ENCODE measurements at regions not wholly inside any gene's neighbourhood (a gene's known extent, or its start where the extent isn't known, plus 50 kb on each side); places are given as distances from the start of the nearest gene placed in this dataset.
"Not testable (repeated sequence)": the region's sequence is repeated elsewhere in the genome, so short reads cannot be mapped to it uniquely, and the experiment has no call there.

GRCh38 chrX:52270453-52271116 lies 85.9 kb downstream of the MAGED4 start:
- no peaks in the 10 kb centered on the region for H3K36me3 ChIP-seq
- no peak overlapping the region for H3K4me3 ChIP-seq
- no peaks in the 10 kb centered on the region for H3K9me3 ChIP-seq
- no peaks in the 10 kb centered on the region for H3K4me1 ChIP-seq
- TF ChIP-seq CTCF (IDR thresholded peaks at IDR 0.05): no peak
- intact Hi-C loops (cut with DNase I; ENCODE audit: low total_unique reads): no loop called here
- H3K27me3 ChIP-seq: no peaks in the 10 kb centered on the region
- no peak for DNase-seq
- no peak overlapping the region for H3K27ac ChIP-seq

- no peaks in the 10 kb centered on the region for H3K27me3 ChIP-seq
- TF ChIP-seq CTCF (IDR thresholded peaks at IDR 0.05): no peak
These were observed 86.5 kb downstream of the MAGED4 start for GRCh38 chrX:52271206-52271605.

DNA sequence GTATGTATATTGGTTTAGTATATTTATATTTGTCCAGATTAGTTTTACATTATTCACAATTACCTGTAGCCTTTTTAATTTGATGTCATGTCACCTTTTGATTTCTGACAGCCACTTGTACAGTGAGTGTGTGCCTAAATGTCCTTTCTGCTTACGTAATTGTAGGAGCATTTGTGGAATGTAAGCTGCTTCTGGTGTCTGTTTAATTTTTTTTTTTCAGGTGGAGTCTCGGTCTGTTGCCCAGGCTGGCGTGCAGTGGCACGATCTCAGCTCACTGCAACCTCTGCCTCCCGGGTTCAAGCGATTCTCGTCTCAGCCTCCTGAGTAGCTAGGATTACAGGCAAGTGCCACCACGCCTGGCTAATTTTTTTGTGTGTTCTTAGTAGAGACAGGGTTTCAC lies 91.2 kb upstream of the XAGE2 start:
- intact Hi-C loops (cut with DNase I; ENCODE audit: low total_unique reads): no loop called here
- Histone ChIP-seq H3K27ac (no peak overlapping the region), H3K9me3 (no peaks in the 10 kb centered on the region), H3K36me3 (no peaks in the 10 kb centered on the region), H3K4me3 (no peak overlapping the region), H3K4me1 (no peaks in the 10 kb centered on the region), H3K27me3 (no peaks in the 10 kb centered on the region)
- TF ChIP-seq CTCF (IDR thresholded peaks at IDR 0.05): no peak
- no peak for DNase-seq

More at GRCh38 chrX:52271206-52271605, 86.5 kb downstream of the MAGED4 start:
- no peak overlapping the region for H3K27ac ChIP-seq
- no peaks in the 10 kb centered on the region for H3K4me1 ChIP-seq
- intact Hi-C loops (cut with DNase I; ENCODE audit: low total_unique reads): no loop called here
- H3K9me3 ChIP-seq: no peaks in the 10 kb centered on the region
- no peak for DNase-seq
- no peak overlapping the region for H3K4me3 ChIP-seq
- no peaks in the 10 kb centered on the region for H3K36me3 ChIP-seq

- H3K9me3 ChIP-seq: no peaks in the 10 kb centered on the region
- no peaks in the 10 kb centered on the region for H3K27me3 ChIP-seq
- H3K36me3 ChIP-seq: no peaks in the 10 kb centered on the region
- DNase-seq: no peak
- no peak overlapping the region for H3K4me3 ChIP-seq
- no peaks in the 10 kb centered on the region for H3K4me1 ChIP-seq
- TF ChIP-seq CTCF (IDR thresholded peaks at IDR 0.05): no peak
- H3K27ac ChIP-seq: no peak overlapping the region
- intact Hi-C loops (cut with DNase I; ENCODE audit: low total_unique reads): no loop called here
These were observed 88.0 kb upstream of the XAGE2 start for GRCh38 chrX:52280812-52281211.

DNA sequence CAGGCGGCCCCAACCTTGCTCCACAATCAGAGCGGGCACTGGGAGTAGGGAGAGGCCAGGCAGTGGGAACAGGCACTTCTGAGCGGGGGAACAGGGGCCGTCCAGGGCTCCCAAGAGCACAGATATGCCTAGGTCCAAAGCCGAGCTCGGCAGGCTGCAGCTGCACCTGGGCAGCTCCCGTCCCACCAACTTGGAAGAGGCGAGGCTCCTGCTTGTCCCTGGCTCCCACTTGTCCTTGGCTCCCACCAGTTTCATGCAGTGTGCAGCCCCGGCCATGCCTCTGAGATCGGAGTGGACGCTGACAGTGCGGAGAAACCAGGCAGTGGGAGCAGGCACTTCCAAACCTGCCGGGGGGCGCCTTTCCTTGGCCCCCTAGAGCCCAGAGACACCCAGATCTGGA lies 84.0 kb upstream of the XAGE2 start:
- Histone ChIP-seq H3K9me3 (no peaks in the 10 kb centered on the region), H3K27me3 (no peaks in the 10 kb centered on the region), H3K36me3 (no peaks in the 10 kb centered on the region), H3K4me1 (no peaks in the 10 kb centered on the region), H3K27ac (no peak overlapping the region), H3K4me3 (no peak overlapping the region)
- no peak for DNase-seq
- no peak for TF ChIP-seq CTCF (IDR thresholded peaks at IDR 0.05)
- intact Hi-C loops (cut with DNase I; ENCODE audit: low total_unique reads): no loop called here

DNA sequence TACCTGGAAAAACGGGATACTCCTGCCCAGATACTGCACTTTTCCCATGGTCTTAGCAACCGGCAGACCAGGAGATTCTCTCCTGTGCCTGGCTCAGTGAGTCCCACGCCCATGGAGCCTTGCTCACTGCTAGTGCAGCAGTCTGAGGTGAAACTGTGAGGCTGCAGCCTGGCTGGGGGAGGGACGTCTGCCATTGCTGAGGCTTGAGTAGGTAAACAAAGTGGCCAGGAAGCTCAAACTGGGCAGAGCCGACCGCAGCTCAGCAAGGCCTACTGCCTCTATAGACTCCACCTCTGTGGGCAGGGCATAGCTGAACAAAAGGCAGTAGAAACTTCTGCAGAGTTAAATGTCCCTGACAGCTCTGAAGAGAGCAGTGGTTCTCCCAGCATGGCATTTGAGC lies 69.9 kb upstream of the XAGE2 start:
- H3K36me3 ChIP-seq; H3K9me3 ChIP-seq; H3K27ac ChIP-seq; H3K4me1 ChIP-seq; DNase-seq; H3K4me3 ChIP-seq; H3K27me3 ChIP-seq; intact Hi-C loops (cut with DNase I; ENCODE audit: low total_unique reads): not testable (repeated sequence)

GRCh38 chrX:52308532-52308931 lies 60.3 kb upstream of the XAGE2 start:
- H3K36me3 ChIP-seq; H3K27me3 ChIP-seq; H3K27ac ChIP-seq; H3K9me3 ChIP-seq; H3K4me3 ChIP-seq; intact Hi-C loops (cut with DNase I; ENCODE audit: low total_unique reads); H3K4me1 ChIP-seq; DNase-seq: not testable (repeated sequence)
